H1 (cell line): ENCODE measurements at regions not wholly inside any gene's neighbourhood (a gene's known extent, or its start where the extent isn't known, plus 50 kb on each side); places are given as distances from the start of the nearest gene placed in this dataset.

ENCODE experiments used
- CBX5 ChIP-seq: fragments of 300-800, 300-1000 bp; sonication (generic); IDR thresholded peaks from 2 replicates; pipeline ENCODE4 v1.7.1; 2016; ENCODE audit warnings: antibody characterized with exemption, low read length, low read depth
- CHD7 ChIP-seq: fragments of 300-600 bp; sonication (generic); IDR thresholded peaks from 2 replicates; pipeline ENCODE4 v1.7.1; 2012; ENCODE audit warnings: low read length, moderate library complexity, mild to moderate bottlenecking, inconsistent platforms; ENCODE audit not compliant: insufficient replicate concordance
- CREB1 ChIP-seq: IDR thresholded peaks from 2 replicates; pipeline ENCODE4 v1.6.1; 2012; ENCODE audit warnings: inconsistent platforms
- GTF2F1 ChIP-seq: IDR thresholded peaks from 2 replicates; pipeline ENCODE4 v1.6.1; 2012; ENCODE audit warnings: low read depth, low read length, improper control_type of control experiment, borderline replicate concordance
- PHF8 ChIP-seq: fragments of 200-600 bp; sonication (generic); conservative IDR thresholded peaks from 2 replicates; pipeline ENCODE4 v1.7.1; 2012; ENCODE audit warnings: low read depth, mild to moderate bottlenecking, inconsistent platforms, low read length, moderate library complexity
- RFX5 ChIP-seq: IDR thresholded peaks from 2 replicates; pipeline ENCODE4 v1.6.1; 2011; ENCODE audit warnings: low read depth, low read length, improper control_type of control experiment, borderline replicate concordance
- RNF2 ChIP-seq: fragments of 200-900, 300-1000 bp; sonication (generic); IDR thresholded peaks from 2 replicates; pipeline ENCODE4 v1.7.1; 2016; ENCODE audit warnings: borderline replicate concordance, low read depth, mild to moderate bottlenecking, antibody characterized with exemption, low read length; ENCODE audit not compliant: poor library complexity, severe bottlenecking; ENCODE audit errors: missing control alignments
- TEAD4 ChIP-seq: IDR thresholded peaks from 2 replicates; pipeline ENCODE4 v1.6.1; 2012; ENCODE audit warnings: low read depth, low read length, inconsistent platforms, mixed read lengths
- TF ChIP-seq, protein P1 (sequence below): IDR thresholded peaks from 2 replicates; pipeline ENCODE4 v1.6.1; 2011; ENCODE audit warnings: low read length, improper control_type of control experiment

- TF ChIP-seq CHD7 = no peak
- no peak for TF ChIP-seq GTF2F1
- no peak for TF ChIP-seq RFX5
- TF ChIP-seq CBX5 = no peak
- no peak for TF ChIP-seq RNF2
- TF ChIP-seq PHF8 = no peak
- TF ChIP-seq, protein P1, sequence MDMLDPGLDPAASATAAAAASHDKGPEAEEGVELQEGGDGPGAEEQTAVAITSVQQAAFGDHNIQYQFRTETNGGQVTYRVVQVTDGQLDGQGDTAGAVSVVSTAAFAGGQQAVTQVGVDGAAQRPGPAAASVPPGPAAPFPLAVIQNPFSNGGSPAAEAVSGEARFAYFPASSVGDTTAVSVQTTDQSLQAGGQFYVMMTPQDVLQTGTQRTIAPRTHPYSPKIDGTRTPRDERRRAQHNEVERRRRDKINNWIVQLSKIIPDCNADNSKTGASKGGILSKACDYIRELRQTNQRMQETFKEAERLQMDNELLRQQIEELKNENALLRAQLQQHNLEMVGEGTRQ = no peak
- TF ChIP-seq CREB1 = no peak
- no peak for TF ChIP-seq TEAD4
Observed at GRCh38 chr2:137900421-137901141, 63.7 kb upstream of the HNMT start (continued).
